ENCODE measurements at regions not wholly inside any gene's neighbourhood (a gene's known extent, or its start where the extent isn't known, plus 50 kb on each side); places are given as distances from the start of the nearest gene placed in this dataset.

DNA sequence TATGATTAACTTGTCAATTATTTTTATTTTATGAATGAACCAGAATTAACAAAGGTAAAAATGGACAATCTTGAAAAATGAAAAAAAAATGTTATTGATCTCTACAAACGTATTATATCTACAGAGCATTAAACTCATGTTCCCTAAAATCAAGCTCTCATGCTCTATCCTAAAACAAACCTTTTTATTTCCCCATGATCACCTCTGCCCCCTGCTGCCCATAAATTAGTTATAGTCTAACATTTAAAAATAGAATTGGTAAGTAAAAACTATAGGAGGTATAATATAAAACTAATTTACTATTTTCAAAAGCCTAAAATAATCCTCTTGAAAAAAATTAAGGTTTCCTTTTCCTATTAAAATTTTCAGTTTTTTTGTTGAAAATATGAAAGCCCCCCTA, 168.0 kb upstream of the POU5F2 start:
- intact Hi-C loops (cut with DNase I) = no loop called here
- DNase-seq = no peak
- no peak overlapping the region for H3K27ac ChIP-seq
- TF ChIP-seq, protein P1, sequence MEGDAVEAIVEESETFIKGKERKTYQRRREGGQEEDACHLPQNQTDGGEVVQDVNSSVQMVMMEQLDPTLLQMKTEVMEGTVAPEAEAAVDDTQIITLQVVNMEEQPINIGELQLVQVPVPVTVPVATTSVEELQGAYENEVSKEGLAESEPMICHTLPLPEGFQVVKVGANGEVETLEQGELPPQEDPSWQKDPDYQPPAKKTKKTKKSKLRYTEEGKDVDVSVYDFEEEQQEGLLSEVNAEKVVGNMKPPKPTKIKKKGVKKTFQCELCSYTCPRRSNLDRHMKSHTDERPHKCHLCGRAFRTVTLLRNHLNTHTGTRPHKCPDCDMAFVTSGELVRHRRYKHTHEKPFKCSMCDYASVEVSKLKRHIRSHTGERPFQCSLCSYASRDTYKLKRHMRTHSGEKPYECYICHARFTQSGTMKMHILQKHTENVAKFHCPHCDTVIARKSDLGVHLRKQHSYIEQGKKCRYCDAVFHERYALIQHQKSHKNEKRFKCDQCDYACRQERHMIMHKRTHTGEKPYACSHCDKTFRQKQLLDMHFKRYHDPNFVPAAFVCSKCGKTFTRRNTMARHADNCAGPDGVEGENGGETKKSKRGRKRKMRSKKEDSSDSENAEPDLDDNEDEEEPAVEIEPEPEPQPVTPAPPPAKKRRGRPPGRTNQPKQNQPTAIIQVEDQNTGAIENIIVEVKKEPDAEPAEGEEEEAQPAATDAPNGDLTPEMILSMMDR (IDR thresholded peaks at IDR 0.05) = peak; percentile 10
- H3K4me3 ChIP-seq = no peak overlapping the region
- no peaks in the 10 kb centered on the region for H3K36me3 ChIP-seq
- no peak for ATAC-seq
- no peaks in the 10 kb centered on the region for H3K9me3 ChIP-seq
- no peaks in the 10 kb centered on the region for H3K27me3 ChIP-seq (ENCODE audit: low read depth)
- no peaks in the 10 kb centered on the region for H3K4me1 ChIP-seq

DNA sequence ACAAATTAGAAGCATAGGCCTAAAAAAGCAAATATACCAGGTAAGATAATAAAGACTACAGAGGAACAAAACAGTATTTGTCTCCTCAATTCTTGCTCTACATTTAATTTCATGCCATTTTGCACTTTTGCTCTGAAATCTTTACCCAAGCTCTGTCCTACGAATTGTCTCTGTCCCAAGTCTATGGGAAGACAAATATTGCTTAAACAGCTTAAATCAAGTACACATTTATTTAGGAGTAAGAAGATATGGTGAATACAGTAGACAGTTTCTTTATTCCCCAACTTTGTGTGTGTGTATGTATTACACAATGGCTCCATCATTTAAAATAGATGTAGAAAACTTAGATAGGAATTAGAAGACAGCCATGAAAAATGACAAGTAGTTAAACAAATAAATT, 163.5 kb upstream of the POU5F2 start:
- no peaks in the 10 kb centered on the region for H3K4me1 ChIP-seq
- DNase-seq (no peak), ATAC-seq (no peak)
- intact Hi-C loops (cut with DNase I) = no loop called here
- H3K27ac ChIP-seq = no peak overlapping the region
- TF ChIP-seq, protein P1 (IDR thresholded peaks at IDR 0.05) = no peak
- no peak overlapping the region for H3K4me3 ChIP-seq
- H3K27me3 ChIP-seq (ENCODE audit: low read depth) = no peaks in the 10 kb centered on the region
- no peaks in the 10 kb centered on the region for H3K36me3 ChIP-seq
- H3K9me3 ChIP-seq = no peaks in the 10 kb centered on the region

DNA sequence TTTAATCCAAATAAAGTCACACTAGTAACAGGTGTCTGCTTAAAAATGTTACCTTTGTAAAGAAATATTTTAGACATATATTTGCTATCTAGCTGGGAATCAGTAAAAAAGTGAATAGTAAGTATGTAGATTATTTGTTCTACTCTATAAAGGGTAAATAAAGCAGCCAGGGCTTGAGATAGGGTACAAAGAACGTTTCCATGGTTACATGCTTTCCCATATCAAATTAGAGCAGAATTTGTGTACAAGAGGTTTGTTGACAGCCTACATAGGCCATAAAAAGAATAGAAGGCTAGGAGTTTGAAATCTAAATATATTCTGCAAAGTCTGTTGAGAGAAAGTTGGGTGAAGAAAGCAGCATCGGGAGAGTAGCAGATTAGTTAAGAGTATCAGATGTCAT, 160.9 kb upstream of the POU5F2 start:
- no peaks in the 10 kb centered on the region for H3K9me3 ChIP-seq
- H3K27ac ChIP-seq = no peak overlapping the region
- H3K27me3 ChIP-seq (ENCODE audit: low read depth) = no peaks in the 10 kb centered on the region
- no peak for ATAC-seq
- H3K36me3 ChIP-seq = no peaks in the 10 kb centered on the region
- intact Hi-C loops (cut with DNase I) = no loop called here
- no peaks in the 10 kb centered on the region for H3K4me1 ChIP-seq
- no peak overlapping the region for H3K4me3 ChIP-seq
- TF ChIP-seq, protein P1 (IDR thresholded peaks at IDR 0.05) = no peak
- DNase-seq = no peak

DNA sequence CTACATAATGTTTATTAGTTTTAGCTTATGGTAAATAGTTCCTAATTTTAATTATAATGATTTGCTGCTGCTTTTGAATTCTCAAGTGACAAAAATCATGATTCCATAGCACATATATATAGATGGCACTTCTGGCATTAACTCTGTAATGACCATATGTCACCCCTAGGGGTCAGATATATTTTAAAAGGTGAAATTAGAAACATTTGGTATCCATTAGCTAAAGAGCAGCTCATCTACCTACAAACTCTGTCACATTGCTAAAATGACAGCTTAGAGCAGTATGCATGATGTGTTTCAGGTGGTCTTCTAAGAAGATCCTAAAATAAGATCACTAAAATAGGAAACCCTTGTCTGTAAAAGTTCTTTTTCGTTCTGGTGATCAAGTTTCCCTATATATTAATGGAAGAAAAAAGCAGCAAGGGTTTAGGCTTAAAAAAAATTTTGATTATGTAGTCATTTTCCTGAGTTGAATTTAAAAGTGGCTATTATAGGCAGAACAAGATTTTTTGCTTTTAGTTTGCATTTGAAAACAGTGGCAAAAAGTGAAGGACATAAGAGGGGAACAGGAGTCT, 157.7 kb upstream of the POU5F2 start:
- no peaks in the 10 kb centered on the region for H3K27me3 ChIP-seq (ENCODE audit: low read depth)
- no peaks in the 10 kb centered on the region for H3K9me3 ChIP-seq
- H3K4me3 ChIP-seq = no peak overlapping the region
- TF ChIP-seq, protein P1 (IDR thresholded peaks at IDR 0.05) = peak; percentile 35
- no peaks in the 10 kb centered on the region for H3K36me3 ChIP-seq
- H3K27ac ChIP-seq = no peak overlapping the region
- H3K4me1 ChIP-seq = no peaks in the 10 kb centered on the region
- intact Hi-C loops (cut with DNase I) = no loop called here
- DNase-seq (no peak), ATAC-seq (no peak)

DNA sequence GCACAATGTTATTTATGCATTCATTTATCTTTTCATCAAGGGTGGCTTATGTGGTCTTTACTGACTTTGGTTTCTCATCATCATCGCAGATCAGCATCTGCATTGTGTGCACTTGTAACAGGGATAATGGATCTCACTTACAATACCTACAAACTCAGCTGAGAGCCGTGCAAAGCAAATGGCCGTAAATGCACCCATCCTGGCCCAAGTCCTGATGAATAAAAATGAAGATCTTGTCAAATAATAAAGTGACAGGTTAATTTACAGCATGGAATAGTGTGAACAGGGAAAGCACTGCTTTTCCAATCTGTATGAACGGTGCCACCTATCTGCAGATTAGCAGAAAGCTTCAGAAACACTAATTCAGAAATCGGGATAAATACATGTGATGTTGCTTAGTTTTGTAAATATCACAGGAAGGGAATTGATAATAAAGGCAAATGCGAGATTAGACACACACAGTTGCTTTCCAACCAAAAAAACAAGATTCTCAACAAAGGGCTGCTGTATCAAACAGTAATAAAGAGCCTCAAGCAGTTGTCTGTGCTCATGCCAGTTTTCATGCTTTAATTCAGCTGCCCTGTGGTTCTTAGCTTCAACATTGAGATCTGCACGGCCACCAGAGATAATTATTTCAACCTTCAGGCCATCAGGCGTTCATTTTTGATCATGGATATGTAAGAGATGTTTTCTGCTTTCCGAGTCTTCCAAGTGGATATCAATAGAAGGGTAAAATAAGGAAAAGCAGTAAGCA, 153.4 kb upstream of the POU5F2 start:
- Histone ChIP-seq H3K36me3 (no peaks in the 10 kb centered on the region), H3K9me3 (no peaks in the 10 kb centered on the region), H3K4me3 (no peak overlapping the region), H3K27me3 (ENCODE audit: low read depth) (no peaks in the 10 kb centered on the region), H3K4me1 (no peaks in the 10 kb centered on the region), H3K27ac (no peak overlapping the region)
- DNase-seq (no peak), ATAC-seq (no peak)
- intact Hi-C loops (cut with DNase I) = no loop called here
- TF ChIP-seq, protein P1 (IDR thresholded peaks at IDR 0.05) = peak; percentile 33
